ENCODE measurements at regions not wholly inside any gene's neighbourhood (a gene's known extent, or its start where the extent isn't known, plus 50 kb on each side); places are given as distances from the start of the nearest gene placed in this dataset.

- TF ChIP-seq CTCF (IDR thresholded peaks at IDR 0.05) (no peak), POLR2A (IDR thresholded peaks at IDR 0.05) (no peak)
These were observed 242.4 kb upstream of the STXBP5 start for GRCh38 chr6:146961831-146962230.

Measured in ovary (tissue), 3 donors.